ENCODE measurements at regions not wholly inside any gene's neighbourhood (a gene's known extent, or its start where the extent isn't known, plus 50 kb on each side); places are given as distances from the start of the nearest gene placed in this dataset.

DNA sequence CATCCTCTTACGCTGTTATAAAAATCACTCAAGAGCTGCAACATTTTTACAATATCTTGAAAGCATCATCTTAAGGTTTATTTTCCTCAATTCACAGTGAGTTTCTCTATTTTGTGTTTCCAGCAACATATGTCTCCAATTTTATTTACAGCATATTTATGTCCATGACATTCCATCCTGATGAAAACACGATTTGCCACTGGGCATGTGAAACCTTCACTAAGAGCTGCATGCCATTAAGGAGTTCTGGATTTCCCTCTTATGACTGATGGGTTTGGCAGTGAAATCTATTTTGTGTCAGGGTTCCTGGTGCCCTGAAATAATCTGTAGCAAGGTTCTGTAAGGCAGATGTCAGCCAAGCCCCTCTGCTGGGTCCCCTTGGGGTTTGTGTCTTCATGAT, 527.6 kb upstream of the KLF12 start:
- H3K27ac ChIP-seq (ENCODE audit: control insufficient read depth, insufficient read depth, low read length), result no peak overlapping the region
- DNase-seq (ENCODE audit: low read depth, low spot score) (no peak), FAIRE-seq (no peak)
- H3K36me3 ChIP-seq (ENCODE audit: control insufficient read depth in 2 of 2, extremely low read depth in 1 of 2, insufficient read depth in 2 of 2, low read length in 2 of 2), result no peaks in the 10 kb centered on the region
- H4K20me1 ChIP-seq (ENCODE audit: control insufficient read depth, extremely low read depth, insufficient read depth, low read length), result no peaks in the 10 kb centered on the region
- TF ChIP-seq, protein P1, sequence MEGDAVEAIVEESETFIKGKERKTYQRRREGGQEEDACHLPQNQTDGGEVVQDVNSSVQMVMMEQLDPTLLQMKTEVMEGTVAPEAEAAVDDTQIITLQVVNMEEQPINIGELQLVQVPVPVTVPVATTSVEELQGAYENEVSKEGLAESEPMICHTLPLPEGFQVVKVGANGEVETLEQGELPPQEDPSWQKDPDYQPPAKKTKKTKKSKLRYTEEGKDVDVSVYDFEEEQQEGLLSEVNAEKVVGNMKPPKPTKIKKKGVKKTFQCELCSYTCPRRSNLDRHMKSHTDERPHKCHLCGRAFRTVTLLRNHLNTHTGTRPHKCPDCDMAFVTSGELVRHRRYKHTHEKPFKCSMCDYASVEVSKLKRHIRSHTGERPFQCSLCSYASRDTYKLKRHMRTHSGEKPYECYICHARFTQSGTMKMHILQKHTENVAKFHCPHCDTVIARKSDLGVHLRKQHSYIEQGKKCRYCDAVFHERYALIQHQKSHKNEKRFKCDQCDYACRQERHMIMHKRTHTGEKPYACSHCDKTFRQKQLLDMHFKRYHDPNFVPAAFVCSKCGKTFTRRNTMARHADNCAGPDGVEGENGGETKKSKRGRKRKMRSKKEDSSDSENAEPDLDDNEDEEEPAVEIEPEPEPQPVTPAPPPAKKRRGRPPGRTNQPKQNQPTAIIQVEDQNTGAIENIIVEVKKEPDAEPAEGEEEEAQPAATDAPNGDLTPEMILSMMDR (optimal IDR thresholded peaks at IDR 0.05 in 1 of 3, IDR thresholded peaks at IDR 0.05 in 1 of 3, conservative IDR thresholded peaks at IDR 0.05 in 1 of 3; ENCODE audit: extremely low read depth in 1 of 3, insufficient read depth in 2 of 3, low read length in 3 of 3), result no peak
- no peaks in the 10 kb centered on the region for H3K9me3 ChIP-seq (ENCODE audit: control insufficient read depth, low read depth, low read length)
- H3K9me1 ChIP-seq (ENCODE audit: control insufficient read depth, extremely low read depth, insufficient read depth, low read length), result no peaks in the 10 kb centered on the region
- H3K27me3 ChIP-seq (ENCODE audit: control insufficient read depth, extremely low read depth, insufficient read depth, low read length), result no peaks in the 10 kb centered on the region
- H2AFZ ChIP-seq (ENCODE audit: control insufficient read depth, low read length), result no peak overlapping the region
- no peaks in the 10 kb centered on the region for H3K79me2 ChIP-seq (ENCODE audit: control insufficient read depth, insufficient read depth, low read length)
- dilution Hi-C loops (cut with MboI; ENCODE audit: extremely low pct_ligation_motif_present, low sequenced_read_pairs), result no loop called here
- no peak overlapping the region for H3K4me3 ChIP-seq (ENCODE audit: control insufficient read depth in 2 of 3, extremely low read depth in 1 of 3, insufficient read depth in 2 of 3, low read depth in 1 of 3, low read length in 3 of 3)
- no peak overlapping the region for H3K9ac ChIP-seq (ENCODE audit: control insufficient read depth, extremely low read depth, insufficient read depth, low read length)
- no peak overlapping the region for H3K4me2 ChIP-seq (ENCODE audit: control insufficient read depth, extremely low read depth, insufficient read depth, low read depth, low read length)
- no peaks in the 10 kb centered on the region for H3K4me1 ChIP-seq (ENCODE audit: control insufficient read depth, extremely low read depth, insufficient read depth, low read length)

DNA sequence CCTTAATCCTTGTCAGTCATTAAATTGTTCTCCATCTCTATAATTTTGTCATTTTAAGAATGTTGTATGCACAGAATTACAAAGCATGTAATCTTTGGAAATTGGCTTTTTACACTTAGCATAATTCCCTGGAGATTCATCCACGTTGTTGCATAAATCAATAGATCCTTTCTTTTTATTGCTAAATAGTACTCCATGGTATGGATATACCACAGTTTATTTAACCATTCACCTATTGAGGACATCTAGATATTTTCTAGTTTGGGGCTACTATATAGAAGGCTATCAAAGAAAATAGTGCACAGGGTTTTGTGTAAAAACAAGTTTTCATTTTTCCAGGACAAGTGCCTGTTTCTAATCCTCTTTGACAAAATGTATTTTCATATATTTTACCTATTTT, 523.6 kb upstream of the KLF12 start:
- DNase-seq (ENCODE audit: low read depth, low spot score) (no peak), FAIRE-seq (no peak)
- Histone ChIP-seq H3K27ac (ENCODE audit: control insufficient read depth, insufficient read depth, low read length) (no peak overlapping the region), H3K4me1 (ENCODE audit: control insufficient read depth, extremely low read depth, insufficient read depth, low read length) (no peaks in the 10 kb centered on the region), H2AFZ (ENCODE audit: control insufficient read depth, low read length) (no peak overlapping the region), H3K9me1 (ENCODE audit: control insufficient read depth, extremely low read depth, insufficient read depth, low read length) (no peaks in the 10 kb centered on the region), H3K27me3 (ENCODE audit: control insufficient read depth, extremely low read depth, insufficient read depth, low read length) (no peaks in the 10 kb centered on the region), H3K9ac (ENCODE audit: control insufficient read depth, extremely low read depth, insufficient read depth, low read length) (no peak overlapping the region), H3K79me2 (ENCODE audit: control insufficient read depth, insufficient read depth, low read length) (no peaks in the 10 kb centered on the region), H3K9me3 (ENCODE audit: control insufficient read depth, low read depth, low read length) (no peaks in the 10 kb centered on the region), H3K36me3 (ENCODE audit: control insufficient read depth in 2 of 2, extremely low read depth in 1 of 2, insufficient read depth in 2 of 2, low read length in 2 of 2) (no peaks in the 10 kb centered on the region), H3K4me2 (ENCODE audit: control insufficient read depth, extremely low read depth, insufficient read depth, low read depth, low read length) (no peak overlapping the region), H4K20me1 (ENCODE audit: control insufficient read depth, extremely low read depth, insufficient read depth, low read length) (no peaks in the 10 kb centered on the region), H3K4me3 (ENCODE audit: control insufficient read depth in 2 of 3, extremely low read depth in 1 of 3, insufficient read depth in 2 of 3, low read depth in 1 of 3, low read length in 3 of 3) (no peak overlapping the region)
- dilution Hi-C loops (cut with MboI; ENCODE audit: extremely low pct_ligation_motif_present, low sequenced_read_pairs), result no loop called here
- TF ChIP-seq EZH2 (IDR thresholded peaks at IDR 0.05; ENCODE audit: low read length), result no peak
- TF ChIP-seq, protein P1 (optimal IDR thresholded peaks at IDR 0.05 in 1 of 3, IDR thresholded peaks at IDR 0.05 in 1 of 3, conservative IDR thresholded peaks at IDR 0.05 in 1 of 3; ENCODE audit: extremely low read depth in 1 of 3, insufficient read depth in 2 of 3, low read length in 3 of 3), result no peak
